ENCODE measurements at regions not wholly inside any gene's neighbourhood (a gene's known extent, or its start where the extent isn't known, plus 50 kb on each side); places are given as distances from the start of the nearest gene placed in this dataset.
A peak's percentile ranks its signal among the peaks of the same experiment; 100 is the strongest.

- Histone ChIP-seq H3K36me3 (no peaks in the 10 kb centered on the region), H3K9me3 (no peaks in the 10 kb centered on the region)
Measured at GRCh38 chr13:76634431-76635191, 251.6 kb downstream of the KCTD12 start.

DNA sequence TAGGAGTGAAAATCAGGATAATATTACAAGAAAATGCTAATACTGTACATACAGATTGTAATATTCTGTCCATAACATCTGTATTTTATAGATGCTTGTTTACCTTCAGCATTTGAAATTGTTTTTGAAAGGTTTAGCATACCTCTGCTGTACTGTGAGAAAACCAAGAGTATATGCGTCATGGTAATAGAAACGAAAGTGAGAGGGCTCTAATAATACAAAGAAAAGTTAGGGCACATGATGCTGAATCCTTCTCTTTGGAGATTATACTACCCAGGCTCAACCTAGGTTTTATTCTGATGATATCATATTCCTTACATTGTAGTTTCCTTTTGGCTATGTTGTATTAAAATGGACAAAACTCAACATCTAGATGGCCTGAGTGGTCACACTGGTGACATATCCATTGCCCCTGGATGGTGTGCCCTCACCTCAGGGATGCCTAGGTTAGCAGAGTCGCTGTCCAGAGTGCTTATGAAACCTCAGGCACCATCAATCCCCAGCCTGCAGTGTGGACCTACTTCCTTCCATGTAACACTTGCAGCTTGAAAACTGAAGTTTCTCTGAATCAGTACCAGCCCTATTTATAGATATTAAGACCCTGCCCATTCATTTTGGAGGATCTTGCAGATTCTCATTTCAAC lies 253.7 kb downstream of the KCTD12 start:
- no peak for TF ChIP-seq EP300 (IDR thresholded peaks at IDR 0.05)
- TF ChIP-seq, protein P1, sequence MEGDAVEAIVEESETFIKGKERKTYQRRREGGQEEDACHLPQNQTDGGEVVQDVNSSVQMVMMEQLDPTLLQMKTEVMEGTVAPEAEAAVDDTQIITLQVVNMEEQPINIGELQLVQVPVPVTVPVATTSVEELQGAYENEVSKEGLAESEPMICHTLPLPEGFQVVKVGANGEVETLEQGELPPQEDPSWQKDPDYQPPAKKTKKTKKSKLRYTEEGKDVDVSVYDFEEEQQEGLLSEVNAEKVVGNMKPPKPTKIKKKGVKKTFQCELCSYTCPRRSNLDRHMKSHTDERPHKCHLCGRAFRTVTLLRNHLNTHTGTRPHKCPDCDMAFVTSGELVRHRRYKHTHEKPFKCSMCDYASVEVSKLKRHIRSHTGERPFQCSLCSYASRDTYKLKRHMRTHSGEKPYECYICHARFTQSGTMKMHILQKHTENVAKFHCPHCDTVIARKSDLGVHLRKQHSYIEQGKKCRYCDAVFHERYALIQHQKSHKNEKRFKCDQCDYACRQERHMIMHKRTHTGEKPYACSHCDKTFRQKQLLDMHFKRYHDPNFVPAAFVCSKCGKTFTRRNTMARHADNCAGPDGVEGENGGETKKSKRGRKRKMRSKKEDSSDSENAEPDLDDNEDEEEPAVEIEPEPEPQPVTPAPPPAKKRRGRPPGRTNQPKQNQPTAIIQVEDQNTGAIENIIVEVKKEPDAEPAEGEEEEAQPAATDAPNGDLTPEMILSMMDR (IDR thresholded peaks at IDR 0.05), result no peak
- Histone ChIP-seq H3K36me3 (no peaks in the 10 kb centered on the region), H3K4me1 (peaks cover 8 to 24% (median 19%) of the 10 kb centered on the region in 4 donors), H3K27ac (replicated peaks in 1 of 4) (no peak overlapping the region), H3K9me3 (peaks cover 0 to under 1% (median 0%) of the 10 kb centered on the region in 4 donors), H3K27me3 (no peaks in the 10 kb centered on the region), H3K4me3 (no peak overlapping the region)
- DNase-seq (ENCODE audit: extremely low spot score), result no peak
- 73% methylated on average over 3 of the region's 3 CpGs for WGBS
- intact Hi-C loops (cut with DNase I), result no loop called here

More at GRCh38 chr13:76634431-76635191, 251.6 kb downstream of the KCTD12 start:
- no peak overlapping the region for H3K4me3 ChIP-seq
- no peak overlapping the region for H3K27ac ChIP-seq (replicated peaks in 1 of 4)
- intact Hi-C loops (cut with DNase I), result no loop called here
- WGBS, result 79% methylated on average over 6 of the region's 6 CpGs
- no peaks in the 10 kb centered on the region for H3K27me3 ChIP-seq
- TF ChIP-seq EP300 (IDR thresholded peaks at IDR 0.05), result no peak
- TF ChIP-seq, protein P1 (IDR thresholded peaks at IDR 0.05), result no peak
- TF ChIP-seq POLR2AphosphoS5 (IDR thresholded peaks at IDR 0.05), result no peak
- no peak for TF ChIP-seq POLR2A (IDR thresholded peaks at IDR 0.05; ENCODE audit: low read depth)
- H3K4me1 ChIP-seq, result peaks cover 8 to 39% (median 30%) of the 10 kb centered on the region in 4 donors
- DNase-seq (ENCODE audit: extremely low spot score), result no peak

DNA sequence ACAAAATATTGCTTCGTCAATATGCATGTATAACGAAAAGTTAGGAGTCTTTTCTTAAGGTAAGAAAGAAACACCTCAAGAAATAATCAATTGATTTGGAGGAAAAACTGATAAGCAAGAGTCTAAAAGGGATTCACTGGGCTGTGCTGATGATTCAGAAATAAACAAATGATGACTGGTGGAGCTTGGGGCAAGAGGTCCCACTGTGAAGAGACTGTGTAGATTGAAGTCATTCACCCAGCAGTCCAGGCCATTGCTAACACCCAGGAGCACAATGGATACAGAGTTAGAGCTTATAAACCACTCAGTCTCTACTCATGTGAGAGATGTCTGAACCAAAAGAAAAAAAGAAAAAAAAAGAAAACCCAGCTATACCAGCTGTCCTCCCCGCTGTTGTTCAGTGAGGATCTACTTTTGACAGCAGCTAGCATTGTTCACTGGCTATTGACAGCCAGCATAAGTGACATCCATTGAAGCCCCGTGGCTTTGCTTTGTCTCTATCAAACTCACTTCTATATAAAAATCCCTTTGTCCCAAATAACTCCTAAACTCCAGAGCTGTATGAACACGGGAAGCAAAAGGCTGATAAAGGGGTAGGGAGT lies 255.5 kb downstream of the KCTD12 start:
- 86% methylated on average over 5 of the region's 5 CpGs for WGBS
- Histone ChIP-seq H3K4me3 (no peak overlapping the region), H3K4me1 (peaks cover 0 to 6% (median 4%) of the 10 kb centered on the region in 4 donors), H3K9me3 (peaks cover 0 to 3% (median 0%) of the 10 kb centered on the region in 4 donors), H3K27me3 (no peaks in the 10 kb centered on the region), H3K27ac (replicated peaks in 1 of 4) (no peak overlapping the region), H3K36me3 (no peaks in the 10 kb centered on the region)
- no peak for TF ChIP-seq POLR2AphosphoS5 (IDR thresholded peaks at IDR 0.05)
- TF ChIP-seq POLR2A (IDR thresholded peaks at IDR 0.05; ENCODE audit: low read depth), result no peak
- TF ChIP-seq, protein P1 (IDR thresholded peaks at IDR 0.05), result no peak
- no peak for TF ChIP-seq EP300 (IDR thresholded peaks at IDR 0.05)
- no peak for DNase-seq (ENCODE audit: extremely low spot score)
- intact Hi-C loops (cut with DNase I), result no loop called here

- DNase-seq (ENCODE audit: extremely low spot score), result no peak
- no peaks in the 10 kb centered on the region for H3K27me3 ChIP-seq
- H3K4me1 ChIP-seq, result peaks cover 6 to 33% (median 31%) of the 10 kb centered on the region in 4 donors
- peaks cover 0 to 2% (median 0%) of the 10 kb centered on the region in 4 donors for H3K9me3 ChIP-seq
- peak overlapping the region in 3 of 4 donors; percentile 2 to 18 (median 15) for H3K27ac ChIP-seq (replicated peaks in 1 of 4)
- intact Hi-C loops (cut with DNase I), result no loop called here
- 40% methylated on average over 1 of the region's 1 CpG for WGBS
- H3K4me3 ChIP-seq, result no peak overlapping the region
- TF ChIP-seq POLR2AphosphoS5 (IDR thresholded peaks at IDR 0.05) (no peak), POLR2A (IDR thresholded peaks at IDR 0.05; ENCODE audit: low read depth) (no peak), EP300 (IDR thresholded peaks at IDR 0.05) (no peak)
- TF ChIP-seq, protein P1 (IDR thresholded peaks at IDR 0.05), result no peak
- H3K36me3 ChIP-seq, result no peaks in the 10 kb centered on the region
Measured at GRCh38 chr13:76622315-76623040, 263.7 kb downstream of the KCTD12 start.
